ENCODE measurements at regions not wholly inside any gene's neighbourhood (a gene's known extent, or its start where the extent isn't known, plus 50 kb on each side); places are given as distances from the start of the nearest gene placed in this dataset.

DNA sequence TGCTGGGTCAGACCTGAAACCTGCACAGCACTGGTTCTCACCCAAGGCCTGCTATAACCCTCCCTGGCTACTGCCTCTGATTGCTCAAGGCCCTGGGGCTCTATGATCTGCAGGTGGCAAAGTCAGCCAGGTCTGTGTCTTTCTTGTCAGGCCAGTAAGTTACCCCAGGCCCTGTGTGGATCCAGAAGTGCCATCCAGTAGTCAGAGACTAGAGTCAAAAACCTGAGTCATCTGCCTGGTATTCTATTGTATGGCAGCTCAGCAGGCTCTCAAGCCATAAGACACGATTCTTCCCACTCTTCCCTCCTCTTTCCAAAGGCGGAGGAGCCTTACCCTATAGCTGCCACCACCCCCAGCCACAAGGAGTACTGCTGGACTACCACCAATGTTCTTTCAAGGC is 593.0 kb downstream of the FRK start (continued):
- TF ChIP-seq, protein P1, sequence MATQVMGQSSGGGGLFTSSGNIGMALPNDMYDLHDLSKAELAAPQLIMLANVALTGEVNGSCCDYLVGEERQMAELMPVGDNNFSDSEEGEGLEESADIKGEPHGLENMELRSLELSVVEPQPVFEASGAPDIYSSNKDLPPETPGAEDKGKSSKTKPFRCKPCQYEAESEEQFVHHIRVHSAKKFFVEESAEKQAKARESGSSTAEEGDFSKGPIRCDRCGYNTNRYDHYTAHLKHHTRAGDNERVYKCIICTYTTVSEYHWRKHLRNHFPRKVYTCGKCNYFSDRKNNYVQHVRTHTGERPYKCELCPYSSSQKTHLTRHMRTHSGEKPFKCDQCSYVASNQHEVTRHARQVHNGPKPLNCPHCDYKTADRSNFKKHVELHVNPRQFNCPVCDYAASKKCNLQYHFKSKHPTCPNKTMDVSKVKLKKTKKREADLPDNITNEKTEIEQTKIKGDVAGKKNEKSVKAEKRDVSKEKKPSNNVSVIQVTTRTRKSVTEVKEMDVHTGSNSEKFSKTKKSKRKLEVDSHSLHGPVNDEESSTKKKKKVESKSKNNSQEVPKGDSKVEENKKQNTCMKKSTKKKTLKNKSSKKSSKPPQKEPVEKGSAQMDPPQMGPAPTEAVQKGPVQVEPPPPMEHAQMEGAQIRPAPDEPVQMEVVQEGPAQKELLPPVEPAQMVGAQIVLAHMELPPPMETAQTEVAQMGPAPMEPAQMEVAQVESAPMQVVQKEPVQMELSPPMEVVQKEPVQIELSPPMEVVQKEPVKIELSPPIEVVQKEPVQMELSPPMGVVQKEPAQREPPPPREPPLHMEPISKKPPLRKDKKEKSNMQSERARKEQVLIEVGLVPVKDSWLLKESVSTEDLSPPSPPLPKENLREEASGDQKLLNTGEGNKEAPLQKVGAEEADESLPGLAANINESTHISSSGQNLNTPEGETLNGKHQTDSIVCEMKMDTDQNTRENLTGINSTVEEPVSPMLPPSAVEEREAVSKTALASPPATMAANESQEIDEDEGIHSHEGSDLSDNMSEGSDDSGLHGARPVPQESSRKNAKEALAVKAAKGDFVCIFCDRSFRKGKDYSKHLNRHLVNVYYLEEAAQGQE (IDR thresholded peaks at IDR 0.05; ENCODE audit: unreplicated experiment), result no peak
- TF ChIP-seq POLR2AphosphoS5 (IDR thresholded peaks at IDR 0.05; ENCODE audit: low read depth), result no peak
- TF ChIP-seq ZNF114 (CRISPR knock-in tag; IDR thresholded peaks at IDR 0.05), result no peak
- TF ChIP-seq EZH2 (IDR thresholded peaks at IDR 0.05; ENCODE audit: low read depth, unreplicated experiment), result no peak
- TF ChIP-seq CREB1 (CRISPR knock-in tag; IDR thresholded peaks at IDR 0.05; ENCODE audit: low read depth), result no peak
- TF ChIP-seq STAT1 (IDR thresholded peaks at IDR 0.05; ENCODE audit: unreplicated experiment), result no peak
- TF ChIP-seq, protein P2, sequence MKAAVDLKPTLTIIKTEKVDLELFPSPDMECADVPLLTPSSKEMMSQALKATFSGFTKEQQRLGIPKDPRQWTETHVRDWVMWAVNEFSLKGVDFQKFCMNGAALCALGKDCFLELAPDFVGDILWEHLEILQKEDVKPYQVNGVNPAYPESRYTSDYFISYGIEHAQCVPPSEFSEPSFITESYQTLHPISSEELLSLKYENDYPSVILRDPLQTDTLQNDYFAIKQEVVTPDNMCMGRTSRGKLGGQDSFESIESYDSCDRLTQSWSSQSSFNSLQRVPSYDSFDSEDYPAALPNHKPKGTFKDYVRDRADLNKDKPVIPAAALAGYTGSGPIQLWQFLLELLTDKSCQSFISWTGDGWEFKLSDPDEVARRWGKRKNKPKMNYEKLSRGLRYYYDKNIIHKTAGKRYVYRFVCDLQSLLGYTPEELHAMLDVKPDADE (IDR thresholded peaks at IDR 0.05), result no peak
- TF ChIP-seq, protein P3, sequence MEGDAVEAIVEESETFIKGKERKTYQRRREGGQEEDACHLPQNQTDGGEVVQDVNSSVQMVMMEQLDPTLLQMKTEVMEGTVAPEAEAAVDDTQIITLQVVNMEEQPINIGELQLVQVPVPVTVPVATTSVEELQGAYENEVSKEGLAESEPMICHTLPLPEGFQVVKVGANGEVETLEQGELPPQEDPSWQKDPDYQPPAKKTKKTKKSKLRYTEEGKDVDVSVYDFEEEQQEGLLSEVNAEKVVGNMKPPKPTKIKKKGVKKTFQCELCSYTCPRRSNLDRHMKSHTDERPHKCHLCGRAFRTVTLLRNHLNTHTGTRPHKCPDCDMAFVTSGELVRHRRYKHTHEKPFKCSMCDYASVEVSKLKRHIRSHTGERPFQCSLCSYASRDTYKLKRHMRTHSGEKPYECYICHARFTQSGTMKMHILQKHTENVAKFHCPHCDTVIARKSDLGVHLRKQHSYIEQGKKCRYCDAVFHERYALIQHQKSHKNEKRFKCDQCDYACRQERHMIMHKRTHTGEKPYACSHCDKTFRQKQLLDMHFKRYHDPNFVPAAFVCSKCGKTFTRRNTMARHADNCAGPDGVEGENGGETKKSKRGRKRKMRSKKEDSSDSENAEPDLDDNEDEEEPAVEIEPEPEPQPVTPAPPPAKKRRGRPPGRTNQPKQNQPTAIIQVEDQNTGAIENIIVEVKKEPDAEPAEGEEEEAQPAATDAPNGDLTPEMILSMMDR (conservative IDR thresholded peaks at IDR 0.05; ENCODE audit: low read depth in 2 of 2), result no peak
- no peak for TF ChIP-seq JUNB (IDR thresholded peaks at IDR 0.05; ENCODE audit: unreplicated experiment)
- TF ChIP-seq NANOG (IDR thresholded peaks at IDR 0.05; ENCODE audit: borderline replicate concordance), result no peak

DNA sequence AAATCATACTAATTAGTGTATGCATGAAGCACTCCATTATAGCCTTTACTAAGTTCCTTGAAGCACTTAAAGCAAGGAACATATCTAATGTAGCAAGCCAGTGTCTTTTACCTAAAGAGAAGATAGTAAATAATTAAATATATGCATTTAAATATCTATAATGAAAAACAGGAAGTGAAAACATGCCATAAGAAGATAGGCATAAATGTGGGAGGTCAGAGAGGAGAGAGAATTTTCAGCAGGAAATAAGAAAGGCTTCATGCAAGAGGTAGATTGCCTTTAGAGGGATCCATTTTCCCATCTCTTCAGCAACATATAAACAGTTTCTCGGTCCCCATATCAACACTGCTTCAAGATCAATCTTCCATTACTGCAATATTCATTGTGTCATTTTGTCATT is 599.8 kb downstream of the FRK start:
- H3K4me2 ChIP-seq, result no peak overlapping the region
- no peak for DNase-seq (ENCODE audit: low spot score)
- H3K79me2 ChIP-seq (replicated peaks; ENCODE audit: insufficient read depth), result no peaks in the 10 kb centered on the region
- H3K27me3 Mint-ChIP-seq (ENCODE audit: insufficient read depth, low read depth, poor library complexity), result no peaks in the 10 kb centered on the region
- H3K27ac Mint-ChIP-seq, result no peak overlapping the region
- TF ChIP-seq CREB1 (CRISPR knock-in tag; IDR thresholded peaks at IDR 0.05; ENCODE audit: low read depth) (no peak), EZH2 (IDR thresholded peaks at IDR 0.05; ENCODE audit: low read depth, unreplicated experiment) (no peak)
- H3F3A ChIP-seq (replicated peaks; ENCODE audit: low read depth), result no peaks in the 10 kb centered on the region
- H3K4me3 Mint-ChIP-seq, result no peak overlapping the region
- peaks cover 8% of the 10 kb centered on the region for H3K9me2 ChIP-seq (ENCODE audit: insufficient read depth)
- H3K9me3 Mint-ChIP-seq, result 0 out of 3 replicates have a peak, but pooled peaks cover 9% of the 10 kb centered on the region
- no peak for ATAC-seq
- no peaks in the 10 kb centered on the region for H3K36me3 ChIP-seq (ENCODE audit: insufficient read depth)
- H3K27ac ChIP-seq (ENCODE audit: low read depth), result no peak overlapping the region
- H3K4me1 ChIP-seq (ENCODE audit: insufficient read depth), result peaks cover 21% of the 10 kb centered on the region
- H3K4me1 Mint-ChIP-seq, result peaks cover 18% of the 10 kb centered on the region
- peaks cover 13% of the 10 kb centered on the region; the same call in 2 of the 3 replicates for H3K36me3 Mint-ChIP-seq (ENCODE audit: low read depth)
- no peak overlapping the region for H3K4me3 ChIP-seq
- no peak overlapping the region for H2AFZ ChIP-seq
- H3K27me3 ChIP-seq (ENCODE audit: insufficient read depth), result no peaks in the 10 kb centered on the region
- no peaks in the 10 kb centered on the region for H4K20me1 ChIP-seq (replicated peaks; ENCODE audit: insufficient read depth)

All from GM23338 (cell line).